HEK293 (cell line): ENCODE measurements at regions not wholly inside any gene's neighbourhood (a gene's known extent, or its start where the extent isn't known, plus 50 kb on each side); places are given as distances from the start of the nearest gene placed in this dataset.
A peak's percentile ranks its signal among the peaks of the same experiment; 100 is the strongest.

Experiments used
- CTCF ChIA-PET: fragments of 350-600 bp; formaldehyde crosslinking; extraction: SDS; loops from one replicate; lab custom pipeline; 2021; ENCODE audit warnings: antibody characterized with exemption; lab: Yijun Ruan, JAX
- POLR2A ChIA-PET: fragments of 300-600 bp; formaldehyde crosslinking; extraction: SDS; loops from one replicate; lab custom pipeline; 2020; ENCODE audit warnings: antibody characterized with exemption, inconsistent platforms; lab: Yijun Ruan, JAX
- H3K27ac ChIP-seq: fragments of 200-500 bp; sonication (Bioruptor generic); 2 replicates; pipeline ENCODE4 v1.5.1; 2014; ENCODE audit warnings: low read depth, low read length, control low read depth, inconsistent platforms; ENCODE audit errors: extremely low read depth
- H3K36me3 ChIP-seq, 2 experiments: fragments of 200-500 bp in 1 of 2; sonication (Bioruptor generic) in 1 of 2; 1 replicate in 1 of 2; 2 replicates in 1 of 2; pipeline ENCODE4 v1.5.1; 2014 to 2017; ENCODE audit warnings: inconsistent platforms in 2 of 2, low read length in 2 of 2; ENCODE audit not compliant: control insufficient read depth in 2 of 2, insufficient read depth in 1 of 2
- H3K4me1 ChIP-seq: fragments of 200-500 bp; sonication (Bioruptor generic); 2 replicates; pipeline ENCODE4 v1.5.1; 2014; ENCODE audit warnings: mild to moderate bottlenecking, low read length, inconsistent platforms; ENCODE audit not compliant: control insufficient read depth, insufficient read depth
- H3K4me3 ChIP-seq: 2 replicates; pipeline ENCODE4 v1.5.1; 2011; ENCODE audit warnings: low read depth, mild to moderate bottlenecking, control low read depth, low read length, moderate library complexity
- H3K9me3 ChIP-seq: fragments of 200-500 bp; sonication (Bioruptor generic); 2 replicates; pipeline ENCODE4 v1.5.1; 2014; ENCODE audit warnings: low read depth, low read length, inconsistent platforms; ENCODE audit not compliant: control insufficient read depth, insufficient read depth
- FEZF1 ChIP-seq: fragments of 450-650 bp; formaldehyde crosslinking; IDR thresholded peaks from 2 replicates; pipeline ENCODE4 v1.5.1; 2016; ENCODE audit warnings: missing biosample characterization, missing genetic modification characterization
- GFI1B ChIP-seq: fragments of 450-650 bp; formaldehyde crosslinking; IDR thresholded peaks from 2 replicates; pipeline ENCODE4 v1.5.1; 2016; ENCODE audit warnings: missing biosample characterization, missing genetic modification characterization
- MEIS1 ChIP-seq: sonication (generic); formaldehyde crosslinking; IDR thresholded peaks from 2 replicates; pipeline ENCODE4 v1.8.1; 2022; ENCODE audit warnings: missing genetic modification reagents, mild to moderate bottlenecking, borderline replicate concordance
- MYNN ChIP-seq: fragments of 450-650 bp; formaldehyde crosslinking; IDR thresholded peaks from 2 replicates; pipeline ENCODE4 v1.5.1; 2016; ENCODE audit warnings: missing biosample characterization, missing genetic modification characterization, borderline replicate concordance
- PATZ1 ChIP-seq: fragments of 450-650 bp; formaldehyde crosslinking; IDR thresholded peaks from 2 replicates; pipeline ENCODE4 v1.5.1; 2016; ENCODE audit warnings: missing biosample characterization, missing genetic modification characterization
- PBX3 ChIP-seq: sonication (generic); formaldehyde crosslinking; IDR thresholded peaks from 2 replicates; pipeline ENCODE4 v1.8.1; 2022; ENCODE audit warnings: mild to moderate bottlenecking, moderate library complexity, missing genetic modification reagents
- ZBTB8A ChIP-seq: fragments of 450-650 bp; formaldehyde crosslinking; IDR thresholded peaks from 2 replicates; pipeline ENCODE4 v1.5.1; 2016; ENCODE audit warnings: missing biosample characterization, missing genetic modification characterization
- ZFHX2 ChIP-seq: fragments of 450-650 bp; formaldehyde crosslinking; conservative IDR thresholded peaks from 2 replicates; pipeline ENCODE4 v1.5.1; 2016; ENCODE audit warnings: missing biosample characterization, missing genetic modification characterization
- ZNF148 ChIP-seq: fragments of 450-650 bp; formaldehyde crosslinking; IDR thresholded peaks from 2 replicates; pipeline ENCODE4 v1.5.0; 2017; ENCODE audit warnings: missing biosample characterization, missing genetic modification characterization, borderline replicate concordance
- ZNF16 ChIP-seq: fragments of 450-650 bp; formaldehyde crosslinking; IDR thresholded peaks from 2 replicates; pipeline ENCODE4 v1.5.1; 2016; ENCODE audit warnings: low read depth, missing biosample characterization, missing genetic modification characterization
- ZNF174 ChIP-seq: fragments of 450-650 bp; formaldehyde crosslinking; IDR thresholded peaks from 2 replicates; pipeline ENCODE4 v1.5.0; 2017; ENCODE audit warnings: missing biosample characterization, mild to moderate bottlenecking, missing genetic modification characterization
- ZNF24 ChIP-seq: fragments of 450-650 bp; formaldehyde crosslinking; IDR thresholded peaks from 2 replicates; pipeline ENCODE4 v1.5.1; 2016; ENCODE audit warnings: missing biosample characterization, missing genetic modification characterization
- ZNF529 ChIP-seq: fragments of 450-650 bp; formaldehyde crosslinking; IDR thresholded peaks from 2 replicates; pipeline ENCODE4 v1.5.1; 2017; ENCODE audit warnings: missing genetic modification characterization, missing biosample characterization; ENCODE audit not compliant: insufficient replicate concordance
- ZNF544 ChIP-seq: fragments of 450-650 bp; formaldehyde crosslinking; IDR thresholded peaks from 2 replicates; pipeline ENCODE4 v1.5.0; 2017; ENCODE audit warnings: missing biosample characterization, missing genetic modification characterization
- ZNF558 ChIP-seq: fragments of 450-650 bp; formaldehyde crosslinking; IDR thresholded peaks from 2 replicates; pipeline ENCODE4 v1.5.1; 2016; ENCODE audit warnings: missing biosample characterization, missing genetic modification characterization
- ZNF660 ChIP-seq: fragments of 450-650 bp; IDR thresholded peaks from 2 replicates; pipeline ENCODE4 v1.5.1; 2018; ENCODE audit warnings: missing biosample characterization, mild to moderate bottlenecking, missing genetic modification characterization
- ZNF701 ChIP-seq: fragments of 450-650 bp; formaldehyde crosslinking; IDR thresholded peaks from 2 replicates; pipeline ENCODE4 v1.5.1; 2016; ENCODE audit warnings: missing biosample characterization, missing genetic modification characterization
- ZNF830 ChIP-seq: fragments of 450-650 bp; IDR thresholded peaks from 2 replicates; pipeline ENCODE4 v1.5.0; 2018; ENCODE audit warnings: missing biosample characterization, missing genetic modification characterization, low read depth, mild to moderate bottlenecking, moderate library complexity
- ZSCAN18 ChIP-seq: fragments of 450-650 bp; formaldehyde crosslinking; IDR thresholded peaks from 2 replicates; pipeline ENCODE4 v1.5.1; 2016; ENCODE audit warnings: missing biosample characterization, missing genetic modification characterization
- TF ChIP-seq, protein P1 (sequence below): fragments of 450-650 bp; formaldehyde crosslinking; IDR thresholded peaks from 2 replicates; pipeline ENCODE4 v1.5.1; 2016; ENCODE audit warnings: missing biosample characterization, missing genetic modification characterization, borderline replicate concordance

GRCh38 chr4:3642056-3642630 lies 109.9 kb upstream of the LRPAP1 start (continued):
- TF ChIP-seq ZNF558 (tag by site-specific recombination), result no peak
- no peak for TF ChIP-seq MEIS1 (CRISPR knock-in tag)
- TF ChIP-seq FEZF1 (tag by site-specific recombination), result no peak
- TF ChIP-seq ZNF529 (tag by site-specific recombination), result no peak
- TF ChIP-seq ZNF174 (tag by site-specific recombination), result no peak

- no peaks in the 10 kb centered on the region for H3K36me3 ChIP-seq
- H3K27ac ChIP-seq, result no peak overlapping the region
- TF ChIP-seq ZNF148 (tag by site-specific recombination) (no peak), ZBTB8A (tag by site-specific recombination) (no peak), ZNF24 (tag by site-specific recombination) (no peak), GFI1B (tag by site-specific recombination) (no peak), ZSCAN18 (tag by site-specific recombination) (no peak), ZNF16 (tag by site-specific recombination) (no peak), PBX3 (CRISPR knock-in tag) (no peak), ZNF701 (no peak), MYNN (tag by site-specific recombination) (no peak), FEZF1 (tag by site-specific recombination) (no peak)
- H3K9me3 ChIP-seq, result no peaks in the 10 kb centered on the region
- no peaks in the 10 kb centered on the region; the same call in 1 of the 2 replicates for H3K4me1 ChIP-seq
- H3K4me3 ChIP-seq, result no peak overlapping the region
- ChIA-PET POLR2A (no interaction called here), CTCF (no interaction called here)
Observed at GRCh38 chr4:3641501-3641900, 109.3 kb upstream of the LRPAP1 start.

- H3K27ac ChIP-seq, result no peak overlapping the region
- ChIA-PET POLR2A (no interaction called here), CTCF (no interaction called here)
- H3K9me3 ChIP-seq, result no peaks in the 10 kb centered on the region
- H3K36me3 ChIP-seq, result no peaks in the 10 kb centered on the region
- no peak overlapping the region for H3K4me3 ChIP-seq
- H3K4me1 ChIP-seq, result no peaks in the 10 kb centered on the region; the same call in 1 of the 2 replicates
- TF ChIP-seq ZNF660 (tag by site-specific recombination) (no peak), ZNF544 (tag by site-specific recombination) (no peak), ZFHX2 (peak; percentile 74), PATZ1 (no peak), ZNF830 (tag by site-specific recombination) (no peak)
- TF ChIP-seq, protein P1, sequence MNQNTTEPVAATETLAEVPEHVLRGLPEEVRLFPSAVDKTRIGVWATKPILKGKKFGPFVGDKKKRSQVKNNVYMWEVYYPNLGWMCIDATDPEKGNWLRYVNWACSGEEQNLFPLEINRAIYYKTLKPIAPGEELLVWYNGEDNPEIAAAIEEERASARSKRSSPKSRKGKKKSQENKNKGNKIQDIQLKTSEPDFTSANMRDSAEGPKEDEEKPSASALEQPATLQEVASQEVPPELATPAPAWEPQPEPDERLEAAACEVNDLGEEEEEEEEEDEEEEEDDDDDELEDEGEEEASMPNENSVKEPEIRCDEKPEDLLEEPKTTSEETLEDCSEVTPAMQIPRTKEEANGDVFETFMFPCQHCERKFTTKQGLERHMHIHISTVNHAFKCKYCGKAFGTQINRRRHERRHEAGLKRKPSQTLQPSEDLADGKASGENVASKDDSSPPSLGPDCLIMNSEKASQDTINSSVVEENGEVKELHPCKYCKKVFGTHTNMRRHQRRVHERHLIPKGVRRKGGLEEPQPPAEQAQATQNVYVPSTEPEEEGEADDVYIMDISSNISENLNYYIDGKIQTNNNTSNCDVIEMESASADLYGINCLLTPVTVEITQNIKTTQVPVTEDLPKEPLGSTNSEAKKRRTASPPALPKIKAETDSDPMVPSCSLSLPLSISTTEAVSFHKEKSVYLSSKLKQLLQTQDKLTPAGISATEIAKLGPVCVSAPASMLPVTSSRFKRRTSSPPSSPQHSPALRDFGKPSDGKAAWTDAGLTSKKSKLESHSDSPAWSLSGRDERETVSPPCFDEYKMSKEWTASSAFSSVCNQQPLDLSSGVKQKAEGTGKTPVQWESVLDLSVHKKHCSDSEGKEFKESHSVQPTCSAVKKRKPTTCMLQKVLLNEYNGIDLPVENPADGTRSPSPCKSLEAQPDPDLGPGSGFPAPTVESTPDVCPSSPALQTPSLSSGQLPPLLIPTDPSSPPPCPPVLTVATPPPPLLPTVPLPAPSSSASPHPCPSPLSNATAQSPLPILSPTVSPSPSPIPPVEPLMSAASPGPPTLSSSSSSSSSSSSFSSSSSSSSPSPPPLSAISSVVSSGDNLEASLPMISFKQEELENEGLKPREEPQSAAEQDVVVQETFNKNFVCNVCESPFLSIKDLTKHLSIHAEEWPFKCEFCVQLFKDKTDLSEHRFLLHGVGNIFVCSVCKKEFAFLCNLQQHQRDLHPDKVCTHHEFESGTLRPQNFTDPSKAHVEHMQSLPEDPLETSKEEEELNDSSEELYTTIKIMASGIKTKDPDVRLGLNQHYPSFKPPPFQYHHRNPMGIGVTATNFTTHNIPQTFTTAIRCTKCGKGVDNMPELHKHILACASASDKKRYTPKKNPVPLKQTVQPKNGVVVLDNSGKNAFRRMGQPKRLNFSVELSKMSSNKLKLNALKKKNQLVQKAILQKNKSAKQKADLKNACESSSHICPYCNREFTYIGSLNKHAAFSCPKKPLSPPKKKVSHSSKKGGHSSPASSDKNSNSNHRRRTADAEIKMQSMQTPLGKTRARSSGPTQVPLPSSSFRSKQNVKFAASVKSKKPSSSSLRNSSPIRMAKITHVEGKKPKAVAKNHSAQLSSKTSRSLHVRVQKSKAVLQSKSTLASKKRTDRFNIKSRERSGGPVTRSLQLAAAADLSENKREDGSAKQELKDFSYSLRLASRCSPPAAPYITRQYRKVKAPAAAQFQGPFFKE (tag by site-specific recombination), result no peak
Observed at GRCh38 chr4:3640587-3640962, 108.4 kb upstream of the LRPAP1 start.
